Lung (tissue), 11 donors: ENCODE measurements at regions not wholly inside any gene's neighbourhood (a gene's known extent, or its start where the extent isn't known, plus 50 kb on each side); places are given as distances from the start of the nearest gene placed in this dataset.

ENCODE experiments used
- ATAC-seq: fragments of 200-7000 bp; cut with Tn5 transposase; one replicate; pipeline ENCODE4 v1.9.1; 2020; ENCODE audit warnings: moderate number of reproducible peaks; ENCODE audit not compliant: insufficient read depth, low FRiP score
- DNase-seq, 3 donors: peaks; one replicate each; pipeline ENCODE4 v3.0.0-alpha.2; 2013 to 2017
- H3K27ac ChIP-seq, 2 donors: one replicate each; pipeline ENCODE4 v1.5.1; 2013; ENCODE audit warnings: mild to moderate bottlenecking in 2 of 2, moderate library complexity in 2 of 2, control low read depth in 1 of 2, inconsistent platforms in 1 of 2, low read depth in 1 of 2, low read length in 1 of 2
- H3K27me3 ChIP-seq, 3 donors: one replicate each; pipeline ENCODE4 v1.5.1; 2013; ENCODE audit warnings: low read length in 2 of 3; ENCODE audit not compliant: control insufficient read depth in 3 of 3, insufficient read depth in 3 of 3
- H3K36me3 ChIP-seq, 4 donors: one replicate each; pipeline ENCODE4 v1.5.1; 2013; ENCODE audit warnings: low read length in 4 of 4, mild to moderate bottlenecking in 1 of 4, moderate library complexity in 1 of 4; ENCODE audit not compliant: control insufficient read depth in 4 of 4, insufficient read depth in 4 of 4
- H3K4me1 ChIP-seq, 5 donors: one replicate each; pipeline ENCODE4 v1.5.1; 2013; ENCODE audit warnings: low read length in 5 of 5, mild to moderate bottlenecking in 2 of 5, moderate library complexity in 1 of 5; ENCODE audit not compliant: control insufficient read depth in 5 of 5, insufficient read depth in 5 of 5
- H3K4me3 ChIP-seq: one replicate; pipeline ENCODE4 v1.5.1; 2013; ENCODE audit warnings: mild to moderate bottlenecking, control low read depth, moderate library complexity
- H3K9ac ChIP-seq, 2 donors: one replicate each; pipeline ENCODE4 v1.5.1; 2013; ENCODE audit warnings: low read length in 2 of 2, control low read depth in 1 of 2; ENCODE audit not compliant: insufficient read depth in 1 of 2
- H3K9me3 ChIP-seq, 4 donors: one replicate each; pipeline ENCODE4 v1.5.1; 2013; ENCODE audit warnings: low read length in 3 of 4, mild to moderate bottlenecking in 1 of 4, moderate library complexity in 1 of 4; ENCODE audit not compliant: control insufficient read depth in 4 of 4, insufficient read depth in 3 of 4
- WGBS, 2 donors: extraction: QIAGEN DNeasy Blood & Tissue Kit; methylation state at CpG; one replicate each; pipeline ENCODE4 v1.1.7; 2013; 5-methylcytosine and 5-hydroxymethylcytosine counted together
- TF ChIP-seq, protein P1 (sequence below): IDR thresholded peaks from 2 replicates; pipeline ENCODE4 v1.5.1; 2012; ENCODE audit warnings: mild to moderate bottlenecking; ENCODE audit errors: control extremely low read depth, extremely low read depth
- donor health status: control.
- donor health status: control.
- donor health status: Bipolar disorder and iron deficiency.
- donor health status: healthy.
- donor health status: DM: yes; HTN: yes; CAD: no.

DNA sequence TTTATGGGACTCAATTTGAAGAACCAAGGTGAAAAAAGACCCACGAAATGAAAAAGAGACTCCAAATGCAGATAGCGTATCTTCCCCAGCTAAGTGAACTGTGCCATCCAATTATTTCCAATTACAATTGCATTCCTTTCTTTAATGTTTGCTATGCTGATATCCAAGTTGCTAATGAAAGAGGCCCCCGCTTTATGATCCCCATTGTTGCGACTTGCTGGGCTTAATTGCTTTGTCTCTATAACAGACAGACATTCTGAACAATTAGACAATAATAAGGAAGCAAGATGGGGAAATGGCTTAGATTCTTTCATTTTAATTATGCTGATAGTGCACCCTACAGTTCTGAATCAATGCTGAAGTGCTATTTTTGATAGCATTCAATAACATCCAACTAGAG is 354.3 kb downstream of the KIF4B start:
- Histone ChIP-seq H3K4me3 (no peak overlapping the region), H3K4me1 (no peaks in the 10 kb centered on the region), H3K27me3 (no peaks in the 10 kb centered on the region), H3K36me3 (no peaks in the 10 kb centered on the region), H3K27ac (no peak overlapping the region), H3K9me3 (peaks cover 0 to 3% (median 0%) of the 10 kb centered on the region in 4 donors), H3K9ac (no peak overlapping the region)
- TF ChIP-seq, protein P1, sequence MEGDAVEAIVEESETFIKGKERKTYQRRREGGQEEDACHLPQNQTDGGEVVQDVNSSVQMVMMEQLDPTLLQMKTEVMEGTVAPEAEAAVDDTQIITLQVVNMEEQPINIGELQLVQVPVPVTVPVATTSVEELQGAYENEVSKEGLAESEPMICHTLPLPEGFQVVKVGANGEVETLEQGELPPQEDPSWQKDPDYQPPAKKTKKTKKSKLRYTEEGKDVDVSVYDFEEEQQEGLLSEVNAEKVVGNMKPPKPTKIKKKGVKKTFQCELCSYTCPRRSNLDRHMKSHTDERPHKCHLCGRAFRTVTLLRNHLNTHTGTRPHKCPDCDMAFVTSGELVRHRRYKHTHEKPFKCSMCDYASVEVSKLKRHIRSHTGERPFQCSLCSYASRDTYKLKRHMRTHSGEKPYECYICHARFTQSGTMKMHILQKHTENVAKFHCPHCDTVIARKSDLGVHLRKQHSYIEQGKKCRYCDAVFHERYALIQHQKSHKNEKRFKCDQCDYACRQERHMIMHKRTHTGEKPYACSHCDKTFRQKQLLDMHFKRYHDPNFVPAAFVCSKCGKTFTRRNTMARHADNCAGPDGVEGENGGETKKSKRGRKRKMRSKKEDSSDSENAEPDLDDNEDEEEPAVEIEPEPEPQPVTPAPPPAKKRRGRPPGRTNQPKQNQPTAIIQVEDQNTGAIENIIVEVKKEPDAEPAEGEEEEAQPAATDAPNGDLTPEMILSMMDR = no peak
- DNase-seq = no peak
- WGBS, 2 donors = 79 to 86% methylated on average over 4 of the region's 4 CpGs
- ATAC-seq = no peak

DNA sequence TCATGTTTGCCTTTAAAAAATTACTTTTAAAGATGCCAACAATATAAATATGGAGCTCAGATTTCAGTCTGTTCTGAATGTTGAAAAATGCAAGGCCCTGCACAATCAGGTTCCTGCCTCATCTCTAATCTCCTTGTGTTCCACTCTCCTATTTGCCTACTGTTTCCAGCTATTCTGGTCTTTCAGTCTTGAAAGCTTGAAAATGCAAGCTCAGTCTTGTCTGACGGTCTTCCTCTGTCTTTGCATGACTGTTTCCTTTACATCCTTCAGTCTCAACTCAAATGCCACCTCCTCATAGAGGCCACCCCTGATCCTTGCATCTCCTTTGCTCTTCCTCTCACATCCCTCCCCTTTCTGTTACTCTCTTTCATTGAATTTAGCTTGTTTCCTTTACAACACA is 354.9 kb downstream of the KIF4B start:
- ATAC-seq (no peak), DNase-seq (no peak)
- Histone ChIP-seq H3K36me3 (no peaks in the 10 kb centered on the region), H3K27me3 (no peaks in the 10 kb centered on the region), H3K4me1 (no peaks in the 10 kb centered on the region), H3K27ac (no peak overlapping the region), H3K4me3 (no peak overlapping the region), H3K9ac (no peak overlapping the region), H3K9me3 (peaks cover 0 to 3% (median 0%) of the 10 kb centered on the region in 4 donors)
- WGBS, 2 donors = 49 to 54% methylated on average over 1 of the region's 1 CpG
- TF ChIP-seq, protein P1 = no peak

DNA sequence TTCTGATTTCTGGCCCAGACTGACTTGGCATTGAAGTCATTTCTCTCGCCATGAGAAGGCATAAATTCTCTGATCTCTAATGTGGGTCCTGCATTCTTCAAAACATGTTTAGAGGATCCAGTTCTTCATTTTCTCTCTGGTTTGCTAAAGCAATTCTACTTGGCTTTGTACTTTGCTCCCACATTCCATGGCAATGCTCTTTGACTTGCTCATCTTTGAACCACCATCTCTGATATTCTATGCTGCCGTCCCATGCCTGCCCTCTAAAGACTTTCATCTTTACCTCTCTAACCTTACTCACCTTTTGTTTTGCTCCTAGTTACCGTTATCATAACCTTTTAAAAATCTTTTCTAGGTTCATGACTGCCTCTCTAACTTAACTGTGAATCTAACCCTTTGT is 366.9 kb downstream of the KIF4B start:
- Histone ChIP-seq H3K27ac (no peak overlapping the region), H3K9ac (no peak overlapping the region), H3K4me1 (no peaks in the 10 kb centered on the region), H3K9me3 (no peaks in the 10 kb centered on the region), H3K27me3 (no peaks in the 10 kb centered on the region), H3K4me3 (no peak overlapping the region), H3K36me3 (no peaks in the 10 kb centered on the region)
- TF ChIP-seq, protein P1 = no peak
- 73 to 82% methylated on average over 3 of the region's 3 CpGs for WGBS, 2 donors
- DNase-seq = no peak
- ATAC-seq = no peak

DNA sequence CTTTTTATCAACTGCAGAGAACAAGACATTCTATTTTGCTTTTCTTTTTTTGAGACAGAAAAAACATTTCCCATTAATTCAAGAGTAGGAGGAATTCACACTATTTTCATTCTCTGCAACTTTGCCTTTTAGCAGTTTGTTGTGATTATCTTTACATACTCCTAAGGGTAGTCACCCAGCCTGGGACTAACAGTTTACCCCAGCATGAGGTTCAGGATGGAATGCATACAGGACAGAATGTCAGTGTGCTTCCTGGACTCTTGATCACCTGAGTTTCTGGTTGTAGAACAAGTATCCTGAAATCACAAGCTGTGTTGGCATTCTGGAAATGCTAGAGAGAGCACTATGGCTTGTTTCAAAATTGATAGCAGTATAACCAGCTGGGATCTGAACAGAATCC is 368.1 kb downstream of the KIF4B start:
- H3K27me3 ChIP-seq = no peaks in the 10 kb centered on the region
- H3K4me1 ChIP-seq = no peaks in the 10 kb centered on the region
- TF ChIP-seq, protein P1 = no peak
- H3K27ac ChIP-seq = no peak overlapping the region
- H3K9me3 ChIP-seq = no peaks in the 10 kb centered on the region
- DNase-seq = no peak
- no peak overlapping the region for H3K9ac ChIP-seq
- ATAC-seq = no peak
- no peak overlapping the region for H3K4me3 ChIP-seq
- H3K36me3 ChIP-seq = no peaks in the 10 kb centered on the region
